CD4-positive, alpha-beta T cell (primary cell): ENCODE measurements at regions not wholly inside any gene's neighbourhood (a gene's known extent, or its start where the extent isn't known, plus 50 kb on each side); places are given as distances from the start of the nearest gene placed in this dataset.

ENCODE experiments used
- ATAC-seq: fragments of 200-7000 bp; cut with Tn5 transposase; one replicate; pipeline ENCODE4 v1.10.0; 2022; ENCODE audit warnings: mild to moderate bottlenecking; ENCODE audit not compliant: poor library complexity
- CTCF ChIA-PET: fragments of 350-600 bp; sonication (Branson Sonifier 250); formaldehyde crosslinking; loops from one replicate; lab custom pipeline; 2021; ENCODE audit warnings: antibody characterized with exemption, inconsistent platforms; lab: Charles Lee
- POLR2A ChIA-PET: fragments of 350-600 bp; sonication (Branson Sonifier 250); formaldehyde crosslinking; loops from one replicate; lab custom pipeline; 2021; ENCODE audit warnings: antibody characterized with exemption, inconsistent platforms; lab: Charles Lee
- DNase-seq, 14 experiments: peaks; one replicate each; pipeline ENCODE4 v3.0.0-alpha.2; 2013 to 2020; ENCODE audit warnings: mixed read lengths in 2 of 14
- H3K27ac ChIP-seq, 2 donors: one replicate each; pipeline versions ENCODE4 v1.5.1 to v1.7.0; 2013; ENCODE audit warnings: low read length in 2 of 2, low read depth in 1 of 2, mild to moderate bottlenecking in 1 of 2
- H3K27me3 ChIP-seq, 2 experiments: 1 replicate in 1 of 2; 2 replicates in 1 of 2; pipeline versions ENCODE4 v1.6.1 to v1.7.0; 2013; ENCODE audit warnings: low read length in 2 of 2, control low read depth in 1 of 2, mild to moderate bottlenecking in 1 of 2, moderate library complexity in 1 of 2; ENCODE audit not compliant: insufficient read depth in 2 of 2, control insufficient read depth in 1 of 2
- H3K36me3 ChIP-seq: one replicate; pipeline ENCODE4 v1.6.1; 2013; ENCODE audit warnings: low read length, control low read depth; ENCODE audit not compliant: insufficient read depth
- H3K4me1 ChIP-seq: one replicate; pipeline ENCODE4 v1.6.1; 2013; ENCODE audit warnings: low read length, control low read depth; ENCODE audit not compliant: insufficient read depth
- H3K4me3 ChIP-seq: one replicate; pipeline ENCODE4 v1.5.1; 2013; ENCODE audit warnings: mild to moderate bottlenecking, low read length, moderate library complexity
- H3K9me3 ChIP-seq, 2 experiments: 1 replicate in 1 of 2; 2 replicates in 1 of 2; pipeline versions ENCODE4 v1.6.1 to v1.7.0; 2013; ENCODE audit warnings: low read length in 2 of 2, mild to moderate bottlenecking in 2 of 2, control low read depth in 1 of 2, moderate library complexity in 1 of 2; ENCODE audit not compliant: control insufficient read depth in 1 of 2, insufficient read depth in 1 of 2
- H3K27ac Mint-ChIP-seq: one replicate; pipeline ENCODE4 v1.8.0; 2020; ENCODE audit warnings: mixed read lengths
- H3K27me3 Mint-ChIP-seq: one replicate; pipeline ENCODE4 v1.8.0; 2021; ENCODE audit warnings: mixed read lengths
- H3K36me3 Mint-ChIP-seq: one replicate; pipeline ENCODE4 v1.8.0; 2021; ENCODE audit warnings: low read depth, mixed read lengths
- H3K4me1 Mint-ChIP-seq: one replicate; pipeline ENCODE4 v1.8.0; 2021; ENCODE audit warnings: low read depth, mixed read lengths
- H3K4me3 Mint-ChIP-seq: one replicate; pipeline ENCODE4 v1.8.0; 2020; ENCODE audit warnings: mild to moderate bottlenecking, mixed read lengths
- H3K9me3 Mint-ChIP-seq: one replicate; pipeline ENCODE4 v1.8.0; 2020; ENCODE audit warnings: mixed read lengths
- intact Hi-C, 2 experiments: fragments of 100-400 bp; cut with DNase I in 1 of 2; cut with micrococcal nuclease in 1 of 2; formaldehyde crosslinking; loops; one replicate each; pipeline versions ENCODE4 v1.15.1 to v1.9.0; 2023 to 2025; cut with DNase I, micrococcal nuclease
- TF ChIP-seq, protein P1 (sequence below): fragments of 200-600 bp; IDR thresholded peaks from one replicate; pipeline ENCODE4 v1.8.0; 2022; ENCODE audit warnings: antibody characterized with exemption, mild to moderate bottlenecking

DNA sequence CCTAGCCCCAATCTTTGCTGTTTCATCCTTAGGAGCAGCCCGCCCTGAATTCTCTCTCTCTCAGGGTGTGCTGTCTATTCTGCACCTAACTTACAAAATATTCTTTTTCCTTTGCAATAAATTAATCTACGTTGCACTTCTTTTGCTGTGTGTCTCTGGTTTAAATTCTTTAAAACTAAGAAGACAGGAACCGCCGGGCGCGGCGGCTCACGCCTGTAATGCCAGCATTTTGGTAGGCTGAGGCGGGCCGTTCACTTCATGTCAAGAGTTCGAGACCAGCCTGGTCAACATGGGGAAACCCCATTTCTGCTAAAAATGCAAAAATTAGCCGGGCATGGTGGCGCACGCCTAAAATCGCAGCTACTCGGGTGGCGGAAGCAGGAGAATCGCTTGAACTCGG, 148.5 kb upstream of the PRSS16 start:
- POLR2A ChIA-PET, result no interaction called here
- H3K4me3 ChIP-seq, result no peak overlapping the region
- Mint-ChIP-seq H3K4me3 (no peak overlapping the region), H3K4me1 (peaks cover 11% of the 10 kb centered on the region), H3K27me3 (peaks cover 68% of the 10 kb centered on the region), H3K36me3 (no peaks in the 10 kb centered on the region), H3K9me3 (no peaks in the 10 kb centered on the region), H3K27ac (no peak overlapping the region)
- peaks cover 7 to 8% of the 10 kb centered on the region in 2 experiments for H3K9me3 ChIP-seq
- TF ChIP-seq, protein P1, sequence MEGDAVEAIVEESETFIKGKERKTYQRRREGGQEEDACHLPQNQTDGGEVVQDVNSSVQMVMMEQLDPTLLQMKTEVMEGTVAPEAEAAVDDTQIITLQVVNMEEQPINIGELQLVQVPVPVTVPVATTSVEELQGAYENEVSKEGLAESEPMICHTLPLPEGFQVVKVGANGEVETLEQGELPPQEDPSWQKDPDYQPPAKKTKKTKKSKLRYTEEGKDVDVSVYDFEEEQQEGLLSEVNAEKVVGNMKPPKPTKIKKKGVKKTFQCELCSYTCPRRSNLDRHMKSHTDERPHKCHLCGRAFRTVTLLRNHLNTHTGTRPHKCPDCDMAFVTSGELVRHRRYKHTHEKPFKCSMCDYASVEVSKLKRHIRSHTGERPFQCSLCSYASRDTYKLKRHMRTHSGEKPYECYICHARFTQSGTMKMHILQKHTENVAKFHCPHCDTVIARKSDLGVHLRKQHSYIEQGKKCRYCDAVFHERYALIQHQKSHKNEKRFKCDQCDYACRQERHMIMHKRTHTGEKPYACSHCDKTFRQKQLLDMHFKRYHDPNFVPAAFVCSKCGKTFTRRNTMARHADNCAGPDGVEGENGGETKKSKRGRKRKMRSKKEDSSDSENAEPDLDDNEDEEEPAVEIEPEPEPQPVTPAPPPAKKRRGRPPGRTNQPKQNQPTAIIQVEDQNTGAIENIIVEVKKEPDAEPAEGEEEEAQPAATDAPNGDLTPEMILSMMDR, result no peak
- H3K36me3 ChIP-seq, result no peaks in the 10 kb centered on the region
- intact Hi-C loops, result no loop called here
- no peak overlapping the region for H3K27ac ChIP-seq
- CTCF ChIA-PET, result no interaction called here
- ATAC-seq (no peak), DNase-seq (no peak)
- peaks cover 36 to 42% of the 10 kb centered on the region in 2 experiments for H3K27me3 ChIP-seq
- H3K4me1 ChIP-seq, result peaks cover 12% of the 10 kb centered on the region

DNA sequence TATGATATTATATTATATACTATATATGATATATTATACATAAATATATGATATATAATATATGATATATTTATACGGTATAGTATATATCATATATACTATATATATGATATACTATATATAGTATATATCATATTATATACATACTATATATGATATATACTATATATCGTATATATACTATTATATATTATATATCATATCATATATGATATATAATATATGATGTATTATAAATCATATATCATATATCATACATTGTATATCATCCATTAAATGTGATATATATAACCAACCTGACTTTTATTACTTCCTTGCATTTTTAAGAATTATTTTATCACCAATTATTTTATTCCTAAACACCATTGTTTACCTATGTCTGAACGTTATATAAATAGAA, 146.6 kb upstream of the PRSS16 start:
- ATAC-seq (no peak), DNase-seq (no peak)
- no peak overlapping the region for H3K27ac Mint-ChIP-seq
- no peaks in the 10 kb centered on the region for H3K36me3 Mint-ChIP-seq
- ChIA-PET POLR2A (no interaction called here), CTCF (no interaction called here)
- H3K4me1 ChIP-seq, result peaks cover 12% of the 10 kb centered on the region
- TF ChIP-seq, protein P1, result no peak
- no peak overlapping the region for H3K4me3 Mint-ChIP-seq
- peaks cover 11% of the 10 kb centered on the region for H3K4me1 Mint-ChIP-seq
- intact Hi-C loops, result no loop called here
- H3K9me3 ChIP-seq, result peaks cover 3 to 5% of the 10 kb centered on the region in 2 experiments
- H3K36me3 ChIP-seq, result no peaks in the 10 kb centered on the region
- H3K27me3 ChIP-seq, result peaks cover 23 to 32% of the 10 kb centered on the region in 2 experiments
- no peaks in the 10 kb centered on the region for H3K9me3 Mint-ChIP-seq
- H3K27ac ChIP-seq, result no peak overlapping the region
- H3K27me3 Mint-ChIP-seq, result peaks cover 60% of the 10 kb centered on the region
- H3K4me3 ChIP-seq, result no peak overlapping the region

DNA sequence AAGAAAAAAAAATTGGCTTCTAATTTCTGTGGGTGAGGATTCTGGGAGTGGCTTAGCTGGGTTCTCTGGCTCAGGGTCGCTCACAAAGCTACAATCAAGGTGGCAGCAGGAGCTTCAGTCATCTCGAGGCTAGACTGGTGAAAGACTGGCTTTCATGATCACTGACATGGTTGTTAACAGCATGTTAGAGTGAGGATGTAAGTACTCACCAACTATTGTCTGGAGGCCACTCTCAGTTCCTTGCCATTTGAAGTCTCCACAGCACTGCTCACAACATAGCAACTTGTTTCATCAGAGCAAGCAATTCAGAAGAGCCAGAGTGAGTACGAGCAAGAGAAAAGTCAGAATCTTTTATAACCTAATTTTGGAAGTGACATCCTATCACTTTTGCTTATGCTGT, 145.7 kb upstream of the PRSS16 start:
- Mint-ChIP-seq H3K4me3 (no peak overlapping the region), H3K36me3 (no peaks in the 10 kb centered on the region), H3K27ac (no peak overlapping the region), H3K27me3 (peaks cover 51% of the 10 kb centered on the region), H3K4me1 (peaks cover 5% of the 10 kb centered on the region), H3K9me3 (no peaks in the 10 kb centered on the region)
- Histone ChIP-seq H3K9me3 (peaks cover 0 to 5% of the 10 kb centered on the region in 2 experiments), H3K4me1 (peaks cover 6% of the 10 kb centered on the region), H3K27ac (no peak overlapping the region), H3K4me3 (no peak overlapping the region), H3K27me3 (peaks cover 14 to 23% of the 10 kb centered on the region in 2 experiments), H3K36me3 (no peaks in the 10 kb centered on the region)
- intact Hi-C loops, result no loop called here
- DNase-seq (no peak), ATAC-seq (no peak)
- POLR2A ChIA-PET, result interaction anchor here (0.6 kb wide), 1 partner anchor 1282 kb away, joined by 3 read pairs; no protein-coding TSS in a partner anchor
- TF ChIP-seq, protein P1, result no peak
- CTCF ChIA-PET, result no interaction called here
